Stimulated activated naive CD8-positive, alpha-beta T cell treated with anti-CD3 and anti-CD28 coated beads, Interleukin-15, amount 100 ng/mL, for 72 hours (primary cell): ENCODE measurements at regions not wholly inside any gene's neighbourhood (a gene's known extent, or its start where the extent isn't known, plus 50 kb on each side); places are given as distances from the start of the nearest gene placed in this dataset.
A peak's percentile ranks its signal among the peaks of the same experiment; 100 is the strongest.

Experiments used
- ATAC-seq: fragments of 150-1000 bp; cut with Tn5 transposase; 2 replicates; pipeline ENCODE4 v1.10.0; 2021; ENCODE audit warnings: mild to moderate bottlenecking, moderate library complexity
- DNase-seq, 2 donors: peaks; one replicate each; pipeline ENCODE4 v3.0.0; 2021 to 2022
- H3K27ac Mint-ChIP-seq, 2 donors: one replicate each; pipeline ENCODE4 v1.8.0; 2022; ENCODE audit warnings: mild to moderate bottlenecking in 2 of 2, mixed read lengths in 2 of 2, moderate library complexity in 2 of 2
- H3K27me3 Mint-ChIP-seq: one replicate; pipeline ENCODE4 v1.8.0; 2022; ENCODE audit warnings: mixed read lengths
- H3K4me1 Mint-ChIP-seq: one replicate; pipeline ENCODE4 v1.8.0; 2022; ENCODE audit warnings: mild to moderate bottlenecking, mixed read lengths
- H3K4me3 Mint-ChIP-seq, 2 donors: one replicate each; pipeline ENCODE4 v1.8.0; 2022; ENCODE audit warnings: mild to moderate bottlenecking in 2 of 2, mixed read lengths in 2 of 2, moderate library complexity in 1 of 2
- H3K9me3 Mint-ChIP-seq, 2 donors: one replicate each; pipeline ENCODE4 v1.8.0; 2022; ENCODE audit warnings: mixed read lengths in 2 of 2

DNA sequence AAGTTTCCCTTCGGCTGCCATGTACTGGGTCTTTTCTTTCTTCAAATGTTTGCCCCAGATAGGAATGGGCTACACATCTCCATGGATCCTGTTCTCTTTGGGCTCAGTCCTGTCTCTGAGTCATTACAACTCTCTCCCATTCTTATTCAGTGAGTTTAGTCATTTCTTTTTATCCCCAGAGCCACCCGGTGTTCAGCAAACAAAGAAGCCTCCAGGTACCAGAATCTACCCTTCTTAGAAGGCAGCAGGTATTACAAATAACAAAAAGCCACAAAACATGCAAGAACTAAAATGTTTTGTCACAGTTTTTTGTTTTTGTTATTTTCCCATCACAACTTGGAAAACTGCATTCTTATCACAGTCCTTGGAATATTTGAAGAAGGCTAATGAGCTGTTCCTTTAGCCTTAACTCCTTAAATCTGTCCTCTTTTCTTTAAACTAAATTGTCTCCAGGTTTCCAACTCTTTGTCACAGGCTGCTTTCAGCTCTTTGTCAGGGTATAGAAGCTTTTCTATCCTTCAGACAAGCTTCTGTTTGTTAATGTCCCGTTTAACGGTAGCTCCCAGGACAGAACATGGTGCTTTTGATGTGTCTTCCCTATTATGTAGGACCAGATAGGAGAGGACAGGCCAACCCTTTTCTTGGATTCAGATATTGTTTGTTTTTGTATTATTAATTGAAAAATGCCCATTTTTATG is 215.5 kb upstream of the HTR2A start:
- H3K9me3 Mint-ChIP-seq: peaks cover 0 to 6% of the 10 kb centered on the region in 2 donors
- ATAC-seq (no peak), DNase-seq (no peak)
- H3K27ac Mint-ChIP-seq: no peak overlapping the region
- no peak overlapping the region for H3K4me3 Mint-ChIP-seq
- H3K4me1 Mint-ChIP-seq: peaks cover 9% of the 10 kb centered on the region
- no peaks in the 10 kb centered on the region for H3K27me3 Mint-ChIP-seq

- H3K27ac Mint-ChIP-seq: peak overlapping the region in 1 of 2 donors; percentile 44
- no peaks in the 10 kb centered on the region for H3K27me3 Mint-ChIP-seq
- H3K9me3 Mint-ChIP-seq: peaks cover 3 to 6% of the 10 kb centered on the region in 2 donors
- H3K4me1 Mint-ChIP-seq: peaks cover 9% of the 10 kb centered on the region
- ATAC-seq (no peak), DNase-seq (no peak)
- no peak overlapping the region for H3K4me3 Mint-ChIP-seq
These were observed 214.6 kb upstream of the HTR2A start for GRCh38 chr13:47111499-47111898.

- Mint-ChIP-seq H3K4me3 (no peak overlapping the region), H3K9me3 (peaks cover 3 to 6% of the 10 kb centered on the region in 2 donors), H3K4me1 (peaks cover 9% of the 10 kb centered on the region), H3K27me3 (no peaks in the 10 kb centered on the region), H3K27ac (peak overlapping the region in 1 of 2 donors; percentile 44)
- ATAC-seq (no peak), DNase-seq (no peak)
These were observed 214.0 kb upstream of the HTR2A start for GRCh38 chr13:47110833-47111240.

- H3K4me3 Mint-ChIP-seq: no peak overlapping the region
- no peaks in the 10 kb centered on the region for H3K27me3 Mint-ChIP-seq
- no peak overlapping the region for H3K27ac Mint-ChIP-seq
- H3K4me1 Mint-ChIP-seq: peaks cover 9% of the 10 kb centered on the region
- ATAC-seq (peak; percentile 15), DNase-seq (no peak)
- H3K9me3 Mint-ChIP-seq: peaks cover 3 to 6% of the 10 kb centered on the region in 2 donors
These were observed 213.3 kb upstream of the HTR2A start for GRCh38 chr13:47110141-47110540.

DNA sequence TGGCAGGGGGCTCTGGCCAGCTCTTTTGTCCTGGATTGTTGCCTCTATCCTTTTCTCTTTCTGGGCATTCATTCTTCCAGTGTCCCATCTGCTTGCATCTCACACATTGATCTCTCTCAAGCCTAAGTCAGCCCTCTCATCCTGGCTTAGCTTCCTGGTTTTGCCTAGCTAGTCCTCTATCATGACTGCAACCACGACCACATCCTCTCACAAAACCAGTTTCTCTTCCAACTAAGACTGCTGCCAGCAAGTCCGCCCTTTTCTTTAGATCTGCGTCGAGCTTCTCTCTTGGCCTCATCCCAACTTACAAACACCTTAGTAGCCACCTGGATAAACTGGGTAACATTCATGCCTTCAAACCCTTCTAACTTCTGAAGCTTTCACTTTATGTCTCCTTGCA is 212.2 kb upstream of the HTR2A start:
- H3K4me3 Mint-ChIP-seq: no peak overlapping the region
- peak overlapping the region; percentile 66 to 75 for H3K27ac Mint-ChIP-seq
- peaks cover 9% of the 10 kb centered on the region for H3K4me1 Mint-ChIP-seq
- H3K9me3 Mint-ChIP-seq: peaks cover 3 to 6% of the 10 kb centered on the region in 2 donors
- H3K27me3 Mint-ChIP-seq: no peaks in the 10 kb centered on the region
- DNase-seq: no peak
- ATAC-seq: peak; percentile 52

GRCh38 chr13:47100214-47100853 is 203.5 kb upstream of the HTR2A start:
- Mint-ChIP-seq H3K27me3 (peaks cover 10% of the 10 kb centered on the region), H3K4me1 (no peaks in the 10 kb centered on the region), H3K9me3 (peaks cover 0 to 12% of the 10 kb centered on the region in 2 donors), H3K4me3 (no peak overlapping the region), H3K27ac (no peak overlapping the region)
- DNase-seq (no peak), ATAC-seq (no peak)

DNA sequence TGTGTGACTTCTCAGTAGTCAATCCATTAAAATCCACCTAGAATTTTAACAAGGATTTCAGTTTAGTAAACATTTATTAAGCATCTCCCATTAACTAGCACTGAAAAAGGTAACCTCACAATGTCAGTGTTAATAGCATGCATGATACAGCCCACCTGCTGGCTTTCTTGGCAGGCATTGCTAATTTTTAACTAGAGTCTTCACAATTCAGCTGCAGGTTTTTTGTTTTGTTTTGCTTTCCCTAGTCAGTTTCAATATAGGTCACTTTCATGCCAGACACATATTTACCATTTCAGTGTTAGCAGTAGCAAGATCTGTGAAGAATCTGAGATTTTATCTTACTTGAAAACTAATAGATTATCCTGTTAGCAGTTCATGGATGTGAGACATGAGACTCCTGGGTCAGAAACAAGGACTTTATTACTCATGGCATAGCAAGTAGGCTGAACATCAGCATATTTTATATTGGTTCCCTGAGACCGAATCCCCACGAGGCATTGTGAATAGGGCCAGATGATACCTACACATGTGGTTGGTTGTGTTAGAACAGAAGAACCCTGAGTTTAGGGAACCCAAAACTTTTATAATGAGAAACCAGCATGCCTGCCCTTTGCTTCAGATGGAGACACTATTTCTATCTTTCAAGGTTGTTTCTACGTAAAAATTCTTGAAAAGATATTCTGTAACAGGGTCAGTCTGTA is 198.0 kb upstream of the HTR2A start:
- no peak overlapping the region for H3K4me3 Mint-ChIP-seq

GRCh38 chr13:47092202-47092601 is 195.3 kb upstream of the HTR2A start:
- no peaks in the 10 kb centered on the region for H3K4me1 Mint-ChIP-seq
- no peak overlapping the region for H3K4me3 Mint-ChIP-seq
- H3K9me3 Mint-ChIP-seq: no peaks in the 10 kb centered on the region
- DNase-seq: no peak
- H3K27ac Mint-ChIP-seq: no peak overlapping the region
- H3K27me3 Mint-ChIP-seq: no peaks in the 10 kb centered on the region
- no peak for ATAC-seq

More for the DNA sequence above, 198.0 kb upstream of the HTR2A start:
- H3K4me1 Mint-ChIP-seq: no peaks in the 10 kb centered on the region
- ATAC-seq (no peak), DNase-seq (no peak)
- no peak overlapping the region for H3K27ac Mint-ChIP-seq
- H3K27me3 Mint-ChIP-seq: no peaks in the 10 kb centered on the region
- H3K9me3 Mint-ChIP-seq: no peaks in the 10 kb centered on the region

- no peak overlapping the region for H3K27ac Mint-ChIP-seq
- H3K27me3 Mint-ChIP-seq: no peaks in the 10 kb centered on the region
- ATAC-seq (no peak), DNase-seq (no peak)
- H3K4me3 Mint-ChIP-seq: no peak overlapping the region
- no peaks in the 10 kb centered on the region for H3K4me1 Mint-ChIP-seq
- no peaks in the 10 kb centered on the region for H3K9me3 Mint-ChIP-seq
These were observed 191.0 kb upstream of the HTR2A start for GRCh38 chr13:47087841-47088240.

DNA sequence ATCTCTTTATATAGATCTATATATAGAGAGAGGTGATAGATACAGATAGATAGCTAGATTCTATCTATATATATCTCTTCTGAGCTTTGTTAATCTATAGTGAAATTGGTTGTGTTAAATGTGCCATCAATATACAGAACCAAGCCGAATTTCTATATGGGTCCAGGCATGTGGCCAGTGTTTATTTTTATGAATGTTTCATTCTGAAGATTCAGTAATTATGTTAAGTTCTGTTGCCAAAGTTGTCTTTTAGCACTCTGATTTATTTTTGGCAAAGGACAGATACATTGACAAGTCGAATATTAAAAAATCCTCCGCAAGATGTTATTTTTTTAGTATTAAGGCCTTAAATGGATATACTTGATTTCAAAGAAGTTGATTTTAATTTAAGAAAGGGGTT is 190.4 kb upstream of the HTR2A start:
- no peak overlapping the region for H3K27ac Mint-ChIP-seq
- ATAC-seq (no peak), DNase-seq (no peak)
- H3K27me3 Mint-ChIP-seq: no peaks in the 10 kb centered on the region
- H3K4me3 Mint-ChIP-seq: no peak overlapping the region
- no peaks in the 10 kb centered on the region for H3K4me1 Mint-ChIP-seq
- no peaks in the 10 kb centered on the region for H3K9me3 Mint-ChIP-seq

GRCh38 chr13:47085346-47085745 is 188.5 kb upstream of the HTR2A start:
- no peak for DNase-seq
- Mint-ChIP-seq H3K4me3 (no peak overlapping the region), H3K4me1 (no peaks in the 10 kb centered on the region), H3K9me3 (no peaks in the 10 kb centered on the region), H3K27me3 (no peaks in the 10 kb centered on the region), H3K27ac (peak overlapping the region in 1 of 2 donors; percentile 41)
- no peak for ATAC-seq

GRCh38 chr13:47081850-47082249 is 185.0 kb upstream of the HTR2A start:
- Mint-ChIP-seq H3K4me1 (no peaks in the 10 kb centered on the region), H3K9me3 (no peaks in the 10 kb centered on the region), H3K4me3 (no peak overlapping the region), H3K27ac (no peak overlapping the region), H3K27me3 (no peaks in the 10 kb centered on the region)
- no peak for DNase-seq
- ATAC-seq: no peak

- DNase-seq (no peak), ATAC-seq (no peak)
- H3K4me1 Mint-ChIP-seq: no peaks in the 10 kb centered on the region
- no peaks in the 10 kb centered on the region for H3K27me3 Mint-ChIP-seq
- no peak overlapping the region for H3K27ac Mint-ChIP-seq
- H3K4me3 Mint-ChIP-seq: no peak overlapping the region
- H3K9me3 Mint-ChIP-seq: no peaks in the 10 kb centered on the region
These were observed 184.4 kb upstream of the HTR2A start for GRCh38 chr13:47081246-47081645.

- Mint-ChIP-seq H3K4me3 (no peak overlapping the region), H3K4me1 (no peaks in the 10 kb centered on the region), H3K27ac (no peak overlapping the region), H3K27me3 (no peaks in the 10 kb centered on the region), H3K9me3 (peaks cover 2 to 3% of the 10 kb centered on the region in 2 donors)
- ATAC-seq (no peak), DNase-seq (no peak)
These were observed 183.8 kb upstream of the HTR2A start for GRCh38 chr13:47080621-47081020.

GRCh38 chr13:47076500-47076899 is 179.6 kb upstream of the HTR2A start:
- H3K9me3 Mint-ChIP-seq: peaks cover 18 to 20% of the 10 kb centered on the region in 2 donors
- no peak overlapping the region for H3K4me3 Mint-ChIP-seq
- H3K4me1 Mint-ChIP-seq: no peaks in the 10 kb centered on the region
- ATAC-seq (no peak), DNase-seq (no peak)
- no peaks in the 10 kb centered on the region for H3K27me3 Mint-ChIP-seq
- no peak overlapping the region for H3K27ac Mint-ChIP-seq

DNA sequence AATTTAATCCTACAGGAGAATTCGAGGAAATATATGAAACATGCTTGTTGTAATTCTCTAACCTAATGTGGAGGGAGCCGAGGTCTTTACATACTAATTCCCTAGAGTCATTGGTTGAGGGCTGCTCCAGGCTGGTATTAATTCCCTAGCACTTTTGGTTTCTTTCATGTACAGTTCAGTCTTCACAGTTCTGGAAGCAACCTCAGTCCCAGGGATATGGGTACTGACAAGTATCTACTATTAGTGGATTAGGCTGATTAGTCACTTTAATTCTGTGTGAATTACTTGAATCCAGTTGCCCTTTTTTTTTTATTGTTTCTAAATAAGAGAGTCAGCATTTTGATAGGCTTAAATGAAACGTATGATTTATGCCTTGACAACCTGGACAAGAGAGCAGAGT is 172.3 kb upstream of the HTR2A start:
- DNase-seq (no peak), ATAC-seq (no peak)
- H3K27me3 Mint-ChIP-seq: no peaks in the 10 kb centered on the region
- no peak overlapping the region for H3K27ac Mint-ChIP-seq
- H3K4me3 Mint-ChIP-seq: no peak overlapping the region
- H3K9me3 Mint-ChIP-seq: peaks cover 2 to 3% of the 10 kb centered on the region in 2 donors
- H3K4me1 Mint-ChIP-seq: no peaks in the 10 kb centered on the region
